ENCODE measurements at regions not wholly inside any gene's neighbourhood (a gene's known extent, or its start where the extent isn't known, plus 50 kb on each side); places are given as distances from the start of the nearest gene placed in this dataset.

DNA sequence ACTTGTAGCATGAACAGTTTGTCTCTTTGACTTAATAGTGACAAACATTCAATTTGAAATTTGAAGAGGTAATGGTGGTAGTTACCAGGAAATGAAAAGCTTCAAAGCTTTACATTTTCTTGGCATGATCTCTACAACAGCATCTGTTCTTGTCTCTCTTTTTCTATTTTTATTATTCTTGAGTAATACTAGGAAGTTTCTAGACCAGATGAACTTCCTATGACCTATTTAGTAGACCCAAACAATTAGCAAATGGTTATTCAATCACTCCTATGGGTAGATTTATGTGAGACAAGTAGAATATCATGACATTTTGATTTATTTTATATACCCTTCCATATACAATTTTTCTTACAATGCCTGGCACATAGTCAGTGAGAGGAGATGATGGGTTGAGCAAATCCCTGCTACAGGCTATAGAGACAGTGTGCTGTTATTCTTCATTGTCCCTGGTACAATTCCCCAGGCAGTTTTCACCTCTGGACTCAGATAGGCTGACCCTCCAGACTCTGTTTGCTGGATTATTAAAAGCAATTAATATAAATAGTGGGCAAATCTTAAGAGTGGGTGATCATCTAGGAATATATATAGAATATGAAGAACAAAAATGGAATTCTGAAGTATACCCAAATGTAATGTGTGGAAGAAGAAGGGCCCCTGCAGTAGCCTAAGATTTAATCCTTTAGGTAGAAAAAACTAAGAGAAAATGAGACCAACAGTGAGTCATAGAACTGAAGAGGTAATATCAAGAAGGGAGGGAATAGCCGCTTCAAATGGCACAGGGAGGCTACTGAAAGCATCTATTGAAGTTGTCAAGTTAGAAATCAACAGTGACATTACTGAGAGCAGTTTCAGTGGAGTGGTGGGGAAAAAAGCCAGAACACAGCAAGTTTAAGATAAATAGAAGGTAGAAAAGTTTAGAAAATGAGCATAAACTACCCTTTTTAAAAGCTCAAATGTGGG, 512.0 kb downstream of the FOXG1 start (continued):
- no peak for TF ChIP-seq MAFK (IDR thresholded peaks at IDR 0.05; ENCODE audit: low read depth, low read length)
- TF ChIP-seq RAD21 (IDR thresholded peaks at IDR 0.05; ENCODE audit: low read length): no peak

DNA sequence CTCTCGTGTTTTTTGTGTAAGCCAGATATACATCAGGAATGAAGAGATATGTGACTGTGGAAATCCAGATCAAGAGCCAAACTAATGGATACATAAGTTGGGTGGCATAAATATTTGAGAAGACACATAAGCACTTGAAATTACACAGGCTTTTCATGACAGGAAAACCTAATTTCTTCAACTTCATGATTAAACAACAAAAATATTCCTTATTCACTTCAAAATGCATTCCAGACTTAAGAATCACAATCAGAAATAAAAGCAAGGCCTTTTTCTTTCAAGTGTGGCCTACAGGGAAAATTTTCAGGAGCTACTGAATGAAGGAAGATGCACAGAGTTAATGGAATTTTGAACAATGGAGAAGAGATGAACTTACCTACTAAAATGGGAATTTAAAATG, 515.6 kb downstream of the FOXG1 start:
- Histone ChIP-seq H3K4ac (ENCODE audit: low read depth, low read length) (no peak overlapping the region), H2BK120ac (ENCODE audit: low read depth, low read length) (peak overlapping the region; percentile 23; the same call in 1 of the 2 replicates), H3K9ac (ENCODE audit: low read depth, low read length) (no peak overlapping the region), H3K4me3 (ENCODE audit: insufficient read depth, low read depth, low read length) (no peak overlapping the region), H4K20me1 (ENCODE audit: insufficient read depth, low read length) (no peaks in the 10 kb centered on the region), H4K91ac (ENCODE audit: insufficient read depth, low read depth, low read length) (no peak overlapping the region), H3K23ac (ENCODE audit: low read depth, low read length) (no peak overlapping the region), H3K36me3 (ENCODE audit: control insufficient read depth, insufficient read depth, low read length) (no peaks in the 10 kb centered on the region), H4K5ac (ENCODE audit: low read depth, low read length) (no peak overlapping the region), H3K27ac (ENCODE audit: insufficient read depth, low read length) (no peak overlapping the region; the same call in 1 of the 2 replicates), H3K4me2 (ENCODE audit: low read depth, low read length) (no peak overlapping the region; the same call in 1 of the 2 replicates), H3K18ac (ENCODE audit: low read depth, low read length) (peak overlapping the region; percentile 20; the same call in 1 of the 2 replicates), H3K79me1 (ENCODE audit: low read depth in 1 of 2, low read length in 2 of 2) (no peaks in the 10 kb centered on the region), H3K9me1 (ENCODE audit: insufficient read depth, low read length) (no peaks in the 10 kb centered on the region), H2BK15ac (ENCODE audit: low read depth, low read length) (no peak overlapping the region), H2AFZ (replicated peaks; ENCODE audit: low read length, poor library complexity) (no peak overlapping the region), H3K4me1 (ENCODE audit: control insufficient read depth, insufficient read depth, low read length) (no peaks in the 10 kb centered on the region), H3K9me3 (ENCODE audit: control insufficient read depth, insufficient read depth, low read length) (no peaks in the 10 kb centered on the region), H2AK5ac (ENCODE audit: low read depth, low read length) (no peak overlapping the region), H3K56ac (ENCODE audit: extremely low read depth, insufficient read depth, low read length) (no peak overlapping the region), H2BK20ac (ENCODE audit: low read depth, low read length) (no peak overlapping the region), H3K27me3 (ENCODE audit: control insufficient read depth, insufficient read depth, low read length) (no peaks in the 10 kb centered on the region), H3K14ac (replicated peaks; ENCODE audit: low read depth, low read length) (no peak overlapping the region), H2AK9ac (replicated peaks; ENCODE audit: low read depth, low read length, poor library complexity) (no peak overlapping the region), H2BK5ac (ENCODE audit: low read depth, low read length, poor library complexity, severe bottlenecking) (peak overlapping the region; percentile 27), H4K8ac (ENCODE audit: low read depth in 2 of 2, low read length in 2 of 2) (no peak overlapping the region; a peak in 1 of 4 replicates)
- POLR2A ChIA-PET (ENCODE audit: unreplicated experiment): no interaction called here
- CTCF ChIA-PET: no interaction called here
- DNase-seq (peak; percentile 50), ATAC-seq (ENCODE audit: low read depth) (peak; percentile 73)
- no TSS peak for BruUV-seq (replicated peaks)
- in situ Hi-C loops (cut with MboI; ENCODE audit: low sequenced_read_pairs): no loop called here
- dilution Hi-C loops (cut with HindIII; ENCODE audit: low sequenced_read_pairs, unreplicated experiment): no loop called here
- intact Hi-C loops (cut with micrococcal nuclease): no loop called here
- WGBS, 2 experiments (ENCODE audit: extremely low coverage in 2 of 2, insufficient read length in 1 of 2): no CpG with 5 or more reads among the region's 1 CpG
- TF ChIP-seq RAD21 (IDR thresholded peaks at IDR 0.05; ENCODE audit: low read length) (no peak), MAFK (IDR thresholded peaks at IDR 0.05; ENCODE audit: low read depth, low read length) (no peak), FOS (IDR thresholded peaks at IDR 0.05; ENCODE audit: low read depth, low read length) (no peak), SMC3 (IDR thresholded peaks at IDR 0.05; ENCODE audit: low read depth, low read length) (no peak), RCOR1 (IDR thresholded peaks at IDR 0.05; ENCODE audit: insufficient replicate concordance, low read length) (no peak), CEBPB (IDR thresholded peaks at IDR 0.05; ENCODE audit: low read depth, low read length) (no peak), CHD1 (IDR thresholded peaks at IDR 0.05; ENCODE audit: low read depth, low read length) (no peak), MXI1 (IDR thresholded peaks at IDR 0.05; ENCODE audit: borderline replicate concordance, low read depth, low read length) (no peak)
- TF ChIP-seq, protein P1, sequence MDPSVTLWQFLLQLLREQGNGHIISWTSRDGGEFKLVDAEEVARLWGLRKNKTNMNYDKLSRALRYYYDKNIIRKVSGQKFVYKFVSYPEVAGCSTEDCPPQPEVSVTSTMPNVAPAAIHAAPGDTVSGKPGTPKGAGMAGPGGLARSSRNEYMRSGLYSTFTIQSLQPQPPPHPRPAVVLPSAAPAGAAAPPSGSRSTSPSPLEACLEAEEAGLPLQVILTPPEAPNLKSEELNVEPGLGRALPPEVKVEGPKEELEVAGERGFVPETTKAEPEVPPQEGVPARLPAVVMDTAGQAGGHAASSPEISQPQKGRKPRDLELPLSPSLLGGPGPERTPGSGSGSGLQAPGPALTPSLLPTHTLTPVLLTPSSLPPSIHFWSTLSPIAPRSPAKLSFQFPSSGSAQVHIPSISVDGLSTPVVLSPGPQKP (IDR thresholded peaks at IDR 0.05; ENCODE audit: borderline replicate concordance, low read depth, low read length): no peak

All from IMR-90 (cell line).